Activated naive CD8-positive, alpha-beta T cell (primary cell): ENCODE measurements at regions not wholly inside any gene's neighbourhood (a gene's known extent, or its start where the extent isn't known, plus 50 kb on each side); places are given as distances from the start of the nearest gene placed in this dataset.
"Not testable (repeated sequence)": the region's sequence is repeated elsewhere in the genome, so short reads cannot be mapped to it uniquely, and the experiment has no call there.

Experiments
- H3K27ac Mint-ChIP-seq: one replicate; pipeline ENCODE4 v1.8.0; 2021; ENCODE audit warnings: mixed read lengths
- H3K27me3 Mint-ChIP-seq: one replicate; pipeline ENCODE4 v1.8.0; 2021; ENCODE audit warnings: mixed read lengths
- H3K36me3 Mint-ChIP-seq: one replicate; pipeline ENCODE4 v1.8.0; 2021; ENCODE audit warnings: mixed read lengths
- H3K4me1 Mint-ChIP-seq: one replicate; pipeline ENCODE4 v1.8.0; 2021; ENCODE audit warnings: low read depth, mixed read lengths
- H3K4me3 Mint-ChIP-seq: one replicate; pipeline ENCODE4 v1.8.0; 2021; ENCODE audit warnings: mild to moderate bottlenecking, mixed read lengths
- H3K9me3 Mint-ChIP-seq: one replicate; pipeline ENCODE4 v1.8.0; 2021; ENCODE audit warnings: low read depth, mixed read lengths

- Mint-ChIP-seq H3K36me3 (no peaks in the 10 kb centered on the region), H3K4me1 (no peaks in the 10 kb centered on the region), H3K27me3 (no peaks in the 10 kb centered on the region), H3K4me3 (no peak overlapping the region), H3K27ac (no peak overlapping the region), H3K9me3 (peaks cover 16% of the 10 kb centered on the region)
Measured at GRCh38 chr1:189675712-189676244, 801.9 kb downstream of the BRINP3 start.

GRCh38 chr1:189678779-189679178 is 798.9 kb downstream of the BRINP3 start:
- Mint-ChIP-seq H3K4me3 (no peak overlapping the region), H3K9me3 (peaks cover 16% of the 10 kb centered on the region), H3K36me3 (no peaks in the 10 kb centered on the region), H3K4me1 (no peaks in the 10 kb centered on the region), H3K27ac (no peak overlapping the region), H3K27me3 (no peaks in the 10 kb centered on the region)

- no peak overlapping the region for H3K27ac Mint-ChIP-seq
- no peaks in the 10 kb centered on the region for H3K4me1 Mint-ChIP-seq
- no peaks in the 10 kb centered on the region for H3K27me3 Mint-ChIP-seq
- H3K36me3 Mint-ChIP-seq = no peaks in the 10 kb centered on the region
- no peak overlapping the region for H3K4me3 Mint-ChIP-seq
- H3K9me3 Mint-ChIP-seq = peaks cover 12% of the 10 kb centered on the region
Measured at GRCh38 chr1:189681252-189681919, 796.3 kb downstream of the BRINP3 start.

- Mint-ChIP-seq H3K27ac (no peak overlapping the region), H3K4me3 (no peak overlapping the region), H3K27me3 (no peaks in the 10 kb centered on the region), H3K36me3 (no peaks in the 10 kb centered on the region), H3K4me1 (no peaks in the 10 kb centered on the region), H3K9me3 (peaks cover 12% of the 10 kb centered on the region)
Measured at GRCh38 chr1:189682591-189682990, 795.1 kb downstream of the BRINP3 start.

GRCh38 chr1:189686288-189686687 is 791.4 kb downstream of the BRINP3 start:
- Mint-ChIP-seq H3K4me3 (no peak overlapping the region), H3K27me3 (no peaks in the 10 kb centered on the region), H3K27ac (no peak overlapping the region), H3K9me3 (peaks cover 8% of the 10 kb centered on the region), H3K36me3 (no peaks in the 10 kb centered on the region), H3K4me1 (no peaks in the 10 kb centered on the region)

- Mint-ChIP-seq H3K36me3 (no peaks in the 10 kb centered on the region), H3K27me3 (no peaks in the 10 kb centered on the region), H3K4me3 (no peak overlapping the region), H3K27ac (no peak overlapping the region), H3K4me1 (no peaks in the 10 kb centered on the region), H3K9me3 (peaks cover 24% of the 10 kb centered on the region)
Measured at GRCh38 chr1:189693140-189693539, 784.5 kb downstream of the BRINP3 start.

GRCh38 chr1:189696297-189696696 is 781.4 kb downstream of the BRINP3 start:
- Mint-ChIP-seq H3K27ac (no peak overlapping the region), H3K4me1 (no peaks in the 10 kb centered on the region), H3K4me3 (no peak overlapping the region), H3K36me3 (no peaks in the 10 kb centered on the region), H3K27me3 (no peaks in the 10 kb centered on the region), H3K9me3 (peaks cover 16% of the 10 kb centered on the region)

GRCh38 chr1:189697113-189697512 is 780.6 kb downstream of the BRINP3 start:
- Mint-ChIP-seq H3K4me3 (no peak overlapping the region), H3K36me3 (no peaks in the 10 kb centered on the region), H3K27me3 (no peaks in the 10 kb centered on the region)

GRCh38 chr1:189701606-189702005 is 776.1 kb downstream of the BRINP3 start:
- no peaks in the 10 kb centered on the region for H3K27me3 Mint-ChIP-seq

More at GRCh38 chr1:189697113-189697512, 780.6 kb downstream of the BRINP3 start:
- Mint-ChIP-seq H3K27ac (no peak overlapping the region), H3K9me3 (peaks cover 16% of the 10 kb centered on the region), H3K4me1 (no peaks in the 10 kb centered on the region)

GRCh38 chr1:189706594-189706993 is 771.1 kb downstream of the BRINP3 start:
- Mint-ChIP-seq H3K27ac (no peak overlapping the region), H3K9me3 (peaks cover 21% of the 10 kb centered on the region), H3K27me3 (no peaks in the 10 kb centered on the region), H3K4me1 (no peaks in the 10 kb centered on the region), H3K36me3 (no peaks in the 10 kb centered on the region), H3K4me3 (no peak overlapping the region)

More at GRCh38 chr1:189701606-189702005, 776.1 kb downstream of the BRINP3 start:
- H3K27ac Mint-ChIP-seq = no peak overlapping the region
- H3K4me3 Mint-ChIP-seq = no peak overlapping the region
- no peaks in the 10 kb centered on the region for H3K4me1 Mint-ChIP-seq
- no peaks in the 10 kb centered on the region for H3K36me3 Mint-ChIP-seq
- peaks cover 8% of the 10 kb centered on the region for H3K9me3 Mint-ChIP-seq

GRCh38 chr1:189708674-189709073 is 769.0 kb downstream of the BRINP3 start:
- Mint-ChIP-seq H3K27me3 (no peaks in the 10 kb centered on the region), H3K9me3 (peaks cover 20% of the 10 kb centered on the region), H3K4me3 (no peak overlapping the region), H3K36me3 (no peaks in the 10 kb centered on the region), H3K4me1 (no peaks in the 10 kb centered on the region), H3K27ac (no peak overlapping the region)

GRCh38 chr1:189718147-189718795 is 759.4 kb downstream of the BRINP3 start:
- H3K36me3 Mint-ChIP-seq, H3K9me3 Mint-ChIP-seq, H3K27ac Mint-ChIP-seq, H3K4me1 Mint-ChIP-seq, H3K27me3 Mint-ChIP-seq, H3K4me3 Mint-ChIP-seq: not testable (repeated sequence)

GRCh38 chr1:189726806-189727205 is 750.9 kb downstream of the BRINP3 start:
- Mint-ChIP-seq H3K27ac (no peak overlapping the region), H3K4me3 (no peak overlapping the region), H3K4me1 (no peaks in the 10 kb centered on the region), H3K27me3 (no peaks in the 10 kb centered on the region), H3K9me3 (peaks cover 15% of the 10 kb centered on the region), H3K36me3 (no peaks in the 10 kb centered on the region)

GRCh38 chr1:189751311-189751710 is 726.4 kb downstream of the BRINP3 start:
- Mint-ChIP-seq H3K9me3 (peaks cover 4% of the 10 kb centered on the region), H3K27me3 (no peaks in the 10 kb centered on the region), H3K36me3 (no peaks in the 10 kb centered on the region), H3K4me3 (no peak overlapping the region), H3K4me1 (no peaks in the 10 kb centered on the region), H3K27ac (no peak overlapping the region)

- Mint-ChIP-seq H3K27ac (no peak overlapping the region), H3K36me3 (no peaks in the 10 kb centered on the region), H3K27me3 (no peaks in the 10 kb centered on the region), H3K4me3 (no peak overlapping the region), H3K4me1 (no peaks in the 10 kb centered on the region), H3K9me3 (no peaks in the 10 kb centered on the region)
Measured at GRCh38 chr1:189752461-189752995, 725.1 kb downstream of the BRINP3 start.
